ENCODE measurements at regions not wholly inside any gene's neighbourhood (a gene's known extent, or its start where the extent isn't known, plus 50 kb on each side); places are given as distances from the start of the nearest gene placed in this dataset.

DNA sequence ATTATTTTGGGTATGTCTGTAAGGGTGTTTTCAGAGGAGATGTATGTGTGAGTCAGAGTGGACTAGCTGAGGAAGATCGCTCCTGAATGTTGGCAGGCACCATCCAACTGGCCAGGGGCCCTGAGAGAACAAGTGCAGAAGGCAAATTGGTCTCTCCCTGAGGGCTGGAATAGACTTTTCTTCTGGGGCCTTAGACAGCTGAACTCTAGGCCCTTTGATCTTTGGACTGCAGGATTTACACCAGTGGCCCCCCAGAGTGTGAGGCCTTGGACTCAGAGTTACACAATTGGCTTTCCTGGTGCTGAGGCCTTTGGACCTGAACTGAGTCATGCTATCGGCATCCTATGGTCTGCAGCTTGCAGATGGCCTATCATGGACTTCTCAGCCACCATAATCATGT lies 217.2 kb downstream of the REEP3 start:
- H4K91ac ChIP-seq (ENCODE audit: low read depth, low read length, poor library complexity) = no peak overlapping the region
- no peak overlapping the region for H2AFZ ChIP-seq (ENCODE audit: low read length)
- peaks cover 0 to 6% of the 10 kb centered on the region in 2 donors for H3K4me1 ChIP-seq (ENCODE audit: control insufficient read depth in 2 of 2, insufficient read depth in 1 of 2, low read depth in 1 of 2, low read length in 2 of 2)
- DNase-seq (ENCODE audit: low spot score) = no peak
- H3K9ac ChIP-seq (ENCODE audit: low read depth, low read length, poor library complexity) = no peak overlapping the region
- no peak overlapping the region for H2BK15ac ChIP-seq (ENCODE audit: low read length)
- no peak overlapping the region for H3K14ac ChIP-seq (ENCODE audit: low read length)
- no peaks in the 10 kb centered on the region for H3K27me3 ChIP-seq (ENCODE audit: control insufficient read depth in 3 of 3, insufficient read depth in 3 of 3, low read depth in 1 of 3, low read length in 3 of 3)
- H3K79me1 ChIP-seq (ENCODE audit: low read depth, low read length) = no peaks in the 10 kb centered on the region
- no peak overlapping the region for H2AK5ac ChIP-seq (ENCODE audit: low read depth, low read length)
- no CpG with 5 or more reads among the region's 2 CpGs for WGBS, 2 donors (ENCODE audit: extremely low coverage in 2 of 2, insufficient read length in 2 of 2, insufficient replicate concordance in 1 of 2)
- no peak overlapping the region for H3K4me2 ChIP-seq (ENCODE audit: insufficient read depth, low read length, poor library complexity, severe bottlenecking)
- no peak overlapping the region for H2BK120ac ChIP-seq (ENCODE audit: low read depth, low read length)
- no peak overlapping the region for H3K23ac ChIP-seq (ENCODE audit: low read depth, low read length, poor library complexity)
- no peak overlapping the region for H3K18ac ChIP-seq (ENCODE audit: low read length)
- H3K9me3 ChIP-seq (replicated peaks in 1 of 2; ENCODE audit: control insufficient read depth in 2 of 2, insufficient read depth in 1 of 2, low read depth in 1 of 2, low read length in 2 of 2) = no peaks in the 10 kb centered on the region
- H3K27ac ChIP-seq (replicated peaks; ENCODE audit: low read length) = no peak overlapping the region
- no peaks in the 10 kb centered on the region for H3K36me3 ChIP-seq (replicated peaks in 1 of 2; ENCODE audit: control insufficient read depth in 2 of 2, insufficient read depth in 2 of 2, low read length in 2 of 2)
- no peak overlapping the region for H4K8ac ChIP-seq (ENCODE audit: low read depth, low read length)
- H3K4ac ChIP-seq (ENCODE audit: low read length) = no peak overlapping the region
- no peak overlapping the region for H2BK12ac ChIP-seq (ENCODE audit: low read length)
- H2BK5ac ChIP-seq (ENCODE audit: low read length) = no peak overlapping the region
- H3K4me3 ChIP-seq (ENCODE audit: low read length in 2 of 2) = no peak overlapping the region

- no CpG with 5 or more reads among the region's 5 CpGs for WGBS, 2 donors (ENCODE audit: extremely low coverage in 2 of 2, insufficient read length in 2 of 2, insufficient replicate concordance in 1 of 2)
- H4K8ac ChIP-seq (ENCODE audit: low read depth, low read length) = no peak overlapping the region
- DNase-seq (ENCODE audit: low spot score) = no peak
Measured at GRCh38 chr10:63744060-63744941, 223.1 kb downstream of the REEP3 start.

GRCh38 chr10:63749915-63750314 lies 228.7 kb downstream of the REEP3 start:
- no peak overlapping the region for H4K8ac ChIP-seq (ENCODE audit: low read depth, low read length)
- no peak overlapping the region for H3K14ac ChIP-seq (ENCODE audit: low read length)
- H3K4me2 ChIP-seq (ENCODE audit: insufficient read depth, low read length, poor library complexity, severe bottlenecking) = no peak overlapping the region
- no CpG with 5 or more reads among the region's 2 CpGs for WGBS, 2 donors (ENCODE audit: extremely low coverage in 2 of 2, insufficient read length in 2 of 2, insufficient replicate concordance in 1 of 2)
- H3K4ac ChIP-seq (ENCODE audit: low read length) = no peak overlapping the region
- no peak overlapping the region for H2BK5ac ChIP-seq (ENCODE audit: low read length)
- no peak overlapping the region for H3K9ac ChIP-seq (ENCODE audit: low read depth, low read length, poor library complexity)
- no peak overlapping the region for H3K23ac ChIP-seq (ENCODE audit: low read depth, low read length, poor library complexity)
- no peak overlapping the region for H2AK5ac ChIP-seq (ENCODE audit: low read depth, low read length)
- H3K18ac ChIP-seq (ENCODE audit: low read length) = no peak overlapping the region
- H3K9me3 ChIP-seq (replicated peaks in 1 of 2; ENCODE audit: control insufficient read depth in 2 of 2, insufficient read depth in 1 of 2, low read depth in 1 of 2, low read length in 2 of 2) = no peaks in the 10 kb centered on the region
- H3K27ac ChIP-seq (replicated peaks; ENCODE audit: low read length) = no peak overlapping the region
- no peaks in the 10 kb centered on the region for H3K4me1 ChIP-seq (ENCODE audit: control insufficient read depth in 2 of 2, insufficient read depth in 1 of 2, low read depth in 1 of 2, low read length in 2 of 2)
- H3K4me3 ChIP-seq (ENCODE audit: low read length in 2 of 2) = no peak overlapping the region
- no peaks in the 10 kb centered on the region for H3K79me1 ChIP-seq (ENCODE audit: low read depth, low read length)
- no peaks in the 10 kb centered on the region for H3K36me3 ChIP-seq (replicated peaks in 1 of 2; ENCODE audit: control insufficient read depth in 2 of 2, insufficient read depth in 2 of 2, low read length in 2 of 2)
- H2BK120ac ChIP-seq (ENCODE audit: low read depth, low read length) = no peak overlapping the region
- H2BK15ac ChIP-seq (ENCODE audit: low read length) = no peak overlapping the region
- no peak overlapping the region for H4K91ac ChIP-seq (ENCODE audit: low read depth, low read length, poor library complexity)
- no peak overlapping the region for H2AFZ ChIP-seq (ENCODE audit: low read length)
- H2BK12ac ChIP-seq (ENCODE audit: low read length) = no peak overlapping the region
- no peak for DNase-seq (ENCODE audit: low spot score)
- no peaks in the 10 kb centered on the region for H3K27me3 ChIP-seq (ENCODE audit: control insufficient read depth in 3 of 3, insufficient read depth in 3 of 3, low read depth in 1 of 3, low read length in 3 of 3)

More at GRCh38 chr10:63744060-63744941, 223.1 kb downstream of the REEP3 start:
- Histone ChIP-seq H2BK120ac (ENCODE audit: low read depth, low read length) (no peak overlapping the region), H3K4me1 (ENCODE audit: control insufficient read depth in 2 of 2, insufficient read depth in 1 of 2, low read depth in 1 of 2, low read length in 2 of 2) (peaks cover 0 to 3% of the 10 kb centered on the region in 2 donors), H3K27ac (replicated peaks; ENCODE audit: low read length) (no peak overlapping the region), H3K23ac (ENCODE audit: low read depth, low read length, poor library complexity) (no peak overlapping the region), H4K91ac (ENCODE audit: low read depth, low read length, poor library complexity) (no peak overlapping the region), H2AFZ (ENCODE audit: low read length) (no peak overlapping the region), H3K36me3 (replicated peaks in 1 of 2; ENCODE audit: control insufficient read depth in 2 of 2, insufficient read depth in 2 of 2, low read length in 2 of 2) (no peaks in the 10 kb centered on the region), H2BK15ac (ENCODE audit: low read length) (no peak overlapping the region), H3K14ac (ENCODE audit: low read length) (no peak overlapping the region), H2AK5ac (ENCODE audit: low read depth, low read length) (no peak overlapping the region), H3K4ac (ENCODE audit: low read length) (no peak overlapping the region), H3K9me3 (replicated peaks in 1 of 2; ENCODE audit: control insufficient read depth in 2 of 2, insufficient read depth in 1 of 2, low read depth in 1 of 2, low read length in 2 of 2) (no peaks in the 10 kb centered on the region), H3K4me2 (ENCODE audit: insufficient read depth, low read length, poor library complexity, severe bottlenecking) (no peak overlapping the region), H3K4me3 (ENCODE audit: low read length in 2 of 2) (no peak overlapping the region), H2BK12ac (ENCODE audit: low read length) (no peak overlapping the region), H3K9ac (ENCODE audit: low read depth, low read length, poor library complexity) (no peak overlapping the region), H2BK5ac (ENCODE audit: low read length) (no peak overlapping the region), H3K27me3 (ENCODE audit: control insufficient read depth in 3 of 3, insufficient read depth in 3 of 3, low read depth in 1 of 3, low read length in 3 of 3) (no peaks in the 10 kb centered on the region), H3K18ac (ENCODE audit: low read length) (no peak overlapping the region), H3K79me1 (ENCODE audit: low read depth, low read length) (no peaks in the 10 kb centered on the region)

- Histone ChIP-seq H3K9ac (ENCODE audit: low read depth, low read length, poor library complexity) (no peak overlapping the region), H2BK15ac (ENCODE audit: low read length) (no peak overlapping the region), H3K27me3 (ENCODE audit: control insufficient read depth in 3 of 3, insufficient read depth in 3 of 3, low read depth in 1 of 3, low read length in 3 of 3) (no peaks in the 10 kb centered on the region), H3K18ac (ENCODE audit: low read length) (no peak overlapping the region), H3K79me1 (ENCODE audit: low read depth, low read length) (no peaks in the 10 kb centered on the region), H3K4me3 (ENCODE audit: low read length in 2 of 2) (no peak overlapping the region), H3K14ac (ENCODE audit: low read length) (no peak overlapping the region), H3K23ac (ENCODE audit: low read depth, low read length, poor library complexity) (no peak overlapping the region), H2BK12ac (ENCODE audit: low read length) (no peak overlapping the region), H2BK5ac (ENCODE audit: low read length) (no peak overlapping the region), H3K4me1 (ENCODE audit: control insufficient read depth in 2 of 2, insufficient read depth in 1 of 2, low read depth in 1 of 2, low read length in 2 of 2) (no peaks in the 10 kb centered on the region), H3K9me3 (replicated peaks in 1 of 2; ENCODE audit: control insufficient read depth in 2 of 2, insufficient read depth in 1 of 2, low read depth in 1 of 2, low read length in 2 of 2) (no peaks in the 10 kb centered on the region), H3K36me3 (replicated peaks in 1 of 2; ENCODE audit: control insufficient read depth in 2 of 2, insufficient read depth in 2 of 2, low read length in 2 of 2) (no peaks in the 10 kb centered on the region), H3K27ac (replicated peaks; ENCODE audit: low read length) (no peak overlapping the region), H4K8ac (ENCODE audit: low read depth, low read length) (no peak overlapping the region), H2AK5ac (ENCODE audit: low read depth, low read length) (no peak overlapping the region), H3K4me2 (ENCODE audit: insufficient read depth, low read length, poor library complexity, severe bottlenecking) (no peak overlapping the region), H2AFZ (ENCODE audit: low read length) (no peak overlapping the region), H3K4ac (ENCODE audit: low read length) (no peak overlapping the region), H2BK120ac (ENCODE audit: low read depth, low read length) (no peak overlapping the region), H4K91ac (ENCODE audit: low read depth, low read length, poor library complexity) (no peak overlapping the region)
- DNase-seq (ENCODE audit: low spot score) = no peak
Measured at GRCh38 chr10:63751836-63752235, 230.6 kb downstream of the REEP3 start.

Measured in neuronal stem cell (in vitro differentiated cells).